ENCODE measurements at regions not wholly inside any gene's neighbourhood (a gene's known extent, or its start where the extent isn't known, plus 50 kb on each side); places are given as distances from the start of the nearest gene placed in this dataset.

GRCh38 chr2:187934692-187935091 is 357.0 kb upstream of the GULP1 start:
- DNase-seq (no peak), ATAC-seq (no peak)
- no peaks in the 10 kb centered on the region for H3K4me1 ChIP-seq (ENCODE audit: insufficient read depth, low read length)
- no peaks in the 10 kb centered on the region for H3K79me2 ChIP-seq (ENCODE audit: low read length)
- H3K27me3 ChIP-seq (ENCODE audit: low read length): no peaks in the 10 kb centered on the region
- no peaks in the 10 kb centered on the region for H3K9me2 ChIP-seq (replicated peaks; ENCODE audit: low read length)
- H4K20me1 ChIP-seq (ENCODE audit: low read length): no peaks in the 10 kb centered on the region
- H3K9me3 ChIP-seq (ENCODE audit: low read length): no peaks in the 10 kb centered on the region
- ChIA-PET POLR2A (ENCODE audit: unreplicated experiment) (no interaction called here), CTCF (no interaction called here)
- no peak overlapping the region for H3K27ac ChIP-seq (ENCODE audit: low read length)
- no peak overlapping the region for H3K4me3 ChIP-seq (ENCODE audit: low read length)
- no peak overlapping the region for H3K9ac ChIP-seq (ENCODE audit: low read length)
- H3F3A ChIP-seq (ENCODE audit: low read length, unreplicated experiment): no peaks in the 10 kb centered on the region
- H2AFZ ChIP-seq (ENCODE audit: low read length): no peak overlapping the region
- TF ChIP-seq CTCF (conservative IDR thresholded peaks at IDR 0.05; ENCODE audit: low read depth, low read length) (no peak), EZH2phosphoT487 (IDR thresholded peaks at IDR 0.05; ENCODE audit: borderline replicate concordance, low read length) (no peak), EZH2 (IDR thresholded peaks at IDR 0.05; ENCODE audit: low read length, unreplicated experiment) (no peak)
- intact Hi-C loops (cut with micrococcal nuclease): no loop called here
- BruUV-seq (replicated peaks): no TSS peak
- H3K36me3 ChIP-seq (ENCODE audit: low read depth, low read length): no peaks in the 10 kb centered on the region
- H3K4me2 ChIP-seq (ENCODE audit: low read length): no peak overlapping the region

GRCh38 chr2:187935126-187935525 is 356.5 kb upstream of the GULP1 start:
- H3K79me2 ChIP-seq (ENCODE audit: low read length): no peaks in the 10 kb centered on the region
- TF ChIP-seq CTCF (conservative IDR thresholded peaks at IDR 0.05; ENCODE audit: low read depth, low read length) (no peak), EZH2 (IDR thresholded peaks at IDR 0.05; ENCODE audit: low read length, unreplicated experiment) (no peak), EZH2phosphoT487 (IDR thresholded peaks at IDR 0.05; ENCODE audit: borderline replicate concordance, low read length) (no peak)
- H3K4me1 ChIP-seq (ENCODE audit: insufficient read depth, low read length): no peaks in the 10 kb centered on the region
- H3F3A ChIP-seq (ENCODE audit: low read length, unreplicated experiment): no peaks in the 10 kb centered on the region
- H3K36me3 ChIP-seq (ENCODE audit: low read depth, low read length): no peaks in the 10 kb centered on the region
- no peaks in the 10 kb centered on the region for H3K9me3 ChIP-seq (ENCODE audit: low read length)
- no peak overlapping the region for H3K27ac ChIP-seq (ENCODE audit: low read length)
- no peak overlapping the region for H2AFZ ChIP-seq (ENCODE audit: low read length)
- no peaks in the 10 kb centered on the region for H3K27me3 ChIP-seq (ENCODE audit: low read length)
- intact Hi-C loops (cut with micrococcal nuclease): no loop called here
- H3K9me2 ChIP-seq (replicated peaks; ENCODE audit: low read length): no peaks in the 10 kb centered on the region
- ChIA-PET CTCF (no interaction called here), POLR2A (ENCODE audit: unreplicated experiment) (no interaction called here)
- DNase-seq: no peak
- H3K4me2 ChIP-seq (ENCODE audit: low read length): no peak overlapping the region
- H4K20me1 ChIP-seq (ENCODE audit: low read length): no peaks in the 10 kb centered on the region
- no peak for ATAC-seq
- no peak overlapping the region for H3K4me3 ChIP-seq (ENCODE audit: low read length)
- H3K9ac ChIP-seq (ENCODE audit: low read length): no peak overlapping the region
- BruUV-seq (replicated peaks): no TSS peak

- H2AFZ ChIP-seq (ENCODE audit: low read length): no peak overlapping the region
- no TSS peak for BruUV-seq (replicated peaks)
- POLR2A ChIA-PET (ENCODE audit: unreplicated experiment): no interaction called here
Measured at GRCh38 chr2:187936228-187936627, 355.4 kb upstream of the GULP1 start.

More at GRCh38 chr2:187936228-187936627, 355.4 kb upstream of the GULP1 start:
- Histone ChIP-seq H3K4me1 (ENCODE audit: insufficient read depth, low read length) (no peaks in the 10 kb centered on the region), H3K36me3 (ENCODE audit: low read depth, low read length) (no peaks in the 10 kb centered on the region), H4K20me1 (ENCODE audit: low read length) (no peaks in the 10 kb centered on the region), H3K9me2 (replicated peaks; ENCODE audit: low read length) (no peaks in the 10 kb centered on the region), H3K4me3 (ENCODE audit: low read length) (no peak overlapping the region), H3K27me3 (ENCODE audit: low read length) (no peaks in the 10 kb centered on the region), H3K4me2 (ENCODE audit: low read length) (no peak overlapping the region), H3K79me2 (ENCODE audit: low read length) (no peaks in the 10 kb centered on the region), H3F3A (ENCODE audit: low read length, unreplicated experiment) (no peaks in the 10 kb centered on the region), H3K9me3 (ENCODE audit: low read length) (no peaks in the 10 kb centered on the region), H3K9ac (ENCODE audit: low read length) (no peak overlapping the region), H3K27ac (ENCODE audit: low read length) (no peak overlapping the region)
- CTCF ChIA-PET: no interaction called here
- no peak for TF ChIP-seq EZH2 (IDR thresholded peaks at IDR 0.05; ENCODE audit: low read length, unreplicated experiment)
- TF ChIP-seq CTCF (conservative IDR thresholded peaks at IDR 0.05; ENCODE audit: low read depth, low read length): no peak
- no peak for TF ChIP-seq EZH2phosphoT487 (IDR thresholded peaks at IDR 0.05; ENCODE audit: borderline replicate concordance, low read length)
- DNase-seq (no peak), ATAC-seq (no peak)
- intact Hi-C loops (cut with micrococcal nuclease): no loop called here

Measured in PC-3 (cell line).